ACHN (cell line): ENCODE measurements at regions not wholly inside any gene's neighbourhood (a gene's known extent, or its start where the extent isn't known, plus 50 kb on each side); places are given as distances from the start of the nearest gene placed in this dataset.
"Not testable (repeated sequence)": the region's sequence is repeated elsewhere in the genome, so short reads cannot be mapped to it uniquely, and the experiment has no call there.

Experiments used
- DNase-seq: peaks from one replicate; pipeline ENCODE4 v3.0.0-alpha.2; 2015
- in situ Hi-C: cut with HindIII; loops from 2 replicates; pipeline ENCODE4 v1.10.0; 2017; ENCODE audit warnings: low sequenced_read_pairs, low pct_ligation_motif_present, low pct_unique_long_range_greater_than_20kb

- in situ Hi-C loops = no loop called here
- DNase-seq = no peak
These were observed 85.3 kb downstream of the TYW3 start for GRCh38 chr1:74818241-74818640.

- in situ Hi-C loops = no loop called here
- DNase-seq = no peak
These were observed 85.9 kb downstream of the TYW3 start for GRCh38 chr1:74818661-74819456.

- in situ Hi-C loops = no loop called here
- DNase-seq = no peak
These were observed 90.0 kb downstream of the TYW3 start for GRCh38 chr1:74822851-74823401.

- in situ Hi-C loops = no loop called here
- DNase-seq = no peak
These were observed 91.7 kb downstream of the TYW3 start for GRCh38 chr1:74824497-74825107.

- in situ Hi-C loops = no loop called here
- DNase-seq = no peak
These were observed 97.8 kb downstream of the TYW3 start for GRCh38 chr1:74830766-74831165.

GRCh38 chr1:74834261-74834660 lies 101.3 kb downstream of the TYW3 start:
- DNase-seq = no peak
- in situ Hi-C loops = no loop called here

- in situ Hi-C loops = no loop called here
These were observed 102.1 kb downstream of the TYW3 start for GRCh38 chr1:74835051-74835450.

GRCh38 chr1:74842726-74843125 lies 109.8 kb downstream of the TYW3 start:
- DNase-seq = no peak
- in situ Hi-C loops = no loop called here

More at GRCh38 chr1:74835051-74835450, 102.1 kb downstream of the TYW3 start:
- no peak for DNase-seq

GRCh38 chr1:74847715-74848114 lies 114.8 kb downstream of the TYW3 start:
- in situ Hi-C loops = no loop called here
- DNase-seq = no peak

- in situ Hi-C loops = no loop called here
- no peak for DNase-seq
These were observed 120.8 kb downstream of the TYW3 start for GRCh38 chr1:74853756-74854155.

GRCh38 chr1:74856174-74856573 lies 123.2 kb downstream of the TYW3 start:
- in situ Hi-C loops = no loop called here
- DNase-seq = no peak

GRCh38 chr1:74857676-74858075 lies 124.7 kb downstream of the TYW3 start:
- in situ Hi-C loops = no loop called here
- no peak for DNase-seq

- in situ Hi-C loops = no loop called here
- no peak for DNase-seq
These were observed 125.2 kb downstream of the TYW3 start for GRCh38 chr1:74858136-74858535.

- in situ Hi-C loops = no loop called here
- no peak for DNase-seq
These were observed 128.9 kb downstream of the TYW3 start for GRCh38 chr1:74861867-74862266.

GRCh38 chr1:74869702-74870101 lies 136.8 kb downstream of the TYW3 start:
- no peak for DNase-seq

GRCh38 chr1:74877366-74877765 lies 144.4 kb downstream of the TYW3 start:
- DNase-seq, in situ Hi-C loops: not testable (repeated sequence)

More at GRCh38 chr1:74869702-74870101, 136.8 kb downstream of the TYW3 start:
- in situ Hi-C loops = no loop called here

- in situ Hi-C loops = no loop called here
- DNase-seq = no peak
These were observed 162.5 kb downstream of the TYW3 start for GRCh38 chr1:74895411-74895810.

GRCh38 chr1:74908131-74908530 lies 175.2 kb downstream of the TYW3 start:
- in situ Hi-C loops = no loop called here
- DNase-seq = no peak

- DNase-seq = no peak
- in situ Hi-C loops = no loop called here
These were observed 175.8 kb downstream of the TYW3 start for GRCh38 chr1:74908797-74909196.

GRCh38 chr1:74913978-74914377 lies 181.0 kb downstream of the TYW3 start:
- in situ Hi-C loops = no loop called here

More at GRCh38 chr1:74913978-74914377, 181.0 kb downstream of the TYW3 start:
- DNase-seq = no peak
